ENCODE measurements at regions not wholly inside any gene's neighbourhood (a gene's known extent, or its start where the extent isn't known, plus 50 kb on each side); places are given as distances from the start of the nearest gene placed in this dataset.

DNA sequence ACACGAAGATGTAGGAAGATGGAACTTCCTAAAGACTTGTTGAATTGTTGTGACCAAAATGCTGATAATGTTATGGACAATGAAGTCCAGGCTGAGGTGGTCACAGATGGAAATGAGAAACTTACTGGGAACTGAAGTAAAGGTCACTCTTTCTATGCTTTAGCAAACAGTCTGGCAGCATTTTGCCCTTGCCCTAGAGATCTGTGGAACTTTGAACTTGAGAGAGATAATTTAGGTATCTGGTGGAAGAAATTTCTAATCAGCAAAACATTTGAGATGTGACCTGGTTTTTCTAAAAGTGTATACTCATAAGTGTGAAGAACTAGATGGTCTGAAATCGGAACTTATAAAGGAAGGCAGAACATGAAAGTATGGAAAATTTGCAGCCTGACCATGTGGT lies 1785.9 kb downstream of the PCDH7 start:
- TF ChIP-seq, protein P1, sequence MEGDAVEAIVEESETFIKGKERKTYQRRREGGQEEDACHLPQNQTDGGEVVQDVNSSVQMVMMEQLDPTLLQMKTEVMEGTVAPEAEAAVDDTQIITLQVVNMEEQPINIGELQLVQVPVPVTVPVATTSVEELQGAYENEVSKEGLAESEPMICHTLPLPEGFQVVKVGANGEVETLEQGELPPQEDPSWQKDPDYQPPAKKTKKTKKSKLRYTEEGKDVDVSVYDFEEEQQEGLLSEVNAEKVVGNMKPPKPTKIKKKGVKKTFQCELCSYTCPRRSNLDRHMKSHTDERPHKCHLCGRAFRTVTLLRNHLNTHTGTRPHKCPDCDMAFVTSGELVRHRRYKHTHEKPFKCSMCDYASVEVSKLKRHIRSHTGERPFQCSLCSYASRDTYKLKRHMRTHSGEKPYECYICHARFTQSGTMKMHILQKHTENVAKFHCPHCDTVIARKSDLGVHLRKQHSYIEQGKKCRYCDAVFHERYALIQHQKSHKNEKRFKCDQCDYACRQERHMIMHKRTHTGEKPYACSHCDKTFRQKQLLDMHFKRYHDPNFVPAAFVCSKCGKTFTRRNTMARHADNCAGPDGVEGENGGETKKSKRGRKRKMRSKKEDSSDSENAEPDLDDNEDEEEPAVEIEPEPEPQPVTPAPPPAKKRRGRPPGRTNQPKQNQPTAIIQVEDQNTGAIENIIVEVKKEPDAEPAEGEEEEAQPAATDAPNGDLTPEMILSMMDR (IDR thresholded peaks at IDR 0.05) = no peak
- TF ChIP-seq EZH2 (IDR thresholded peaks at IDR 0.05) (no peak), EZH2phosphoT487 (IDR thresholded peaks at IDR 0.05) (no peak)

Measured in neural progenitor cell (in vitro differentiated cells).